Endothelial cell of umbilical vein (primary cell): ENCODE measurements at regions not wholly inside any gene's neighbourhood (a gene's known extent, or its start where the extent isn't known, plus 50 kb on each side); places are given as distances from the start of the nearest gene placed in this dataset.

Experiments
- BruUV-seq: library from RNA; stranded (reverse); fragments of 400-500 nt; replicated peaks from 2 replicates; lab custom pipeline; 2021; lab: Mats Ljungman, UMichigan
- CTCF ChIA-PET: fragments of 300-600, 350-600 bp; sonication (Branson Sonifier 250); formaldehyde crosslinking; loops from one replicate; lab custom pipeline; 2021; ENCODE audit warnings: antibody characterized with exemption, inconsistent platforms; lab: Charles Lee
- POLR2A ChIA-PET: fragments of 300-600, 350-600 bp; sonication (Branson Sonifier 250); formaldehyde crosslinking; loops from one replicate; lab custom pipeline; 2021; ENCODE audit warnings: antibody characterized with exemption, inconsistent platforms; lab: Charles Lee
- DNase-seq: peaks from one replicate; pipeline ENCODE4 v3.0.0-alpha.2; 2011; ENCODE audit warnings: low read depth, low spot score
- FAIRE-seq: peaks from 2 replicates; lab custom pipeline; 2011; peaks lifted over from hg19 to GRCh38; lab: Jason Lieb, UNC
- H2AFZ ChIP-seq: 2 replicates; pipeline ENCODE4 v1.6.0; 2012; ENCODE audit warnings: low read depth, low read length, control low read depth, inconsistent platforms
- H3K27ac ChIP-seq: 2 replicates; pipeline ENCODE4 v1.5.1; 2011; ENCODE audit warnings: low read depth, mild to moderate bottlenecking, control low read depth, low read length, moderate library complexity; ENCODE audit not compliant: insufficient read depth
- H3K27me3 ChIP-seq, 2 experiments: 2 replicates each; pipeline versions ENCODE4 v1.6.0 to v1.6.1; 2011; ENCODE audit warnings: low read length in 2 of 2, mixed read lengths in 1 of 2; ENCODE audit not compliant: control insufficient read depth in 2 of 2, insufficient read depth in 2 of 2
- H3K36me3 ChIP-seq, 2 experiments: 2 replicates in 1 of 2; 3 replicates in 1 of 2; pipeline ENCODE4 v1.5.1; 2011; ENCODE audit warnings: low read length in 2 of 2, mild to moderate bottlenecking in 1 of 2, moderate library complexity in 1 of 2; ENCODE audit not compliant: control insufficient read depth in 2 of 2, insufficient read depth in 2 of 2; ENCODE audit errors: extremely low read depth in 1 of 2
- H3K4me1 ChIP-seq: 3 replicates; pipeline ENCODE4 v1.5.1; 2011; ENCODE audit warnings: mild to moderate bottlenecking, low read length; ENCODE audit not compliant: control insufficient read depth, insufficient read depth; ENCODE audit errors: extremely low read depth
- H3K4me2 ChIP-seq: 2 replicates; pipeline ENCODE4 v1.6.1; 2011; ENCODE audit warnings: low read length, control low read depth, mixed read lengths; ENCODE audit not compliant: insufficient read depth
- H3K4me3 ChIP-seq, 3 experiments: fragments of 200-600 bp in 1 of 3; sonication (generic), shearing (Covaris generic) in 1 of 3; replicated peaks in 1 of 3; 2 replicates each; pipeline ENCODE4 v1.5.1; 2011 to 2016; ENCODE audit warnings: control low read depth in 3 of 3, low read length in 3 of 3, mild to moderate bottlenecking in 2 of 3, inconsistent platforms in 1 of 3, low read depth in 1 of 3, moderate library complexity in 1 of 3; ENCODE audit not compliant: insufficient read depth in 1 of 3
- H3K79me2 ChIP-seq: 2 replicates; pipeline ENCODE4 v1.6.0; 2012; ENCODE audit warnings: low read length, inconsistent platforms; ENCODE audit not compliant: control insufficient read depth, insufficient read depth
- H3K9ac ChIP-seq: replicated peaks from 2 replicates; pipeline ENCODE3; 2011; ENCODE audit warnings: low read length, control low read depth; ENCODE audit not compliant: insufficient read depth; ENCODE audit errors: extremely low read depth
- H3K9me1 ChIP-seq: replicated peaks from 3 replicates; pipeline ENCODE4 v1.6.0; 2011; ENCODE audit warnings: mild to moderate bottlenecking, low read length; ENCODE audit not compliant: control insufficient read depth, insufficient read depth; ENCODE audit errors: extremely low read depth
- H3K9me3 ChIP-seq: replicated peaks from 2 replicates; pipeline ENCODE4 v1.5.1; 2012; ENCODE audit warnings: low read length, inconsistent platforms; ENCODE audit not compliant: control insufficient read depth, insufficient read depth
- H4K20me1 ChIP-seq: replicated peaks from 2 replicates; pipeline ENCODE3; 2011; ENCODE audit warnings: mild to moderate bottlenecking, low read length; ENCODE audit not compliant: control insufficient read depth, insufficient read depth; ENCODE audit errors: extremely low read depth
- EZH2 ChIP-seq: IDR thresholded peaks from 2 replicates; pipeline ENCODE4 v1.6.1; 2012; ENCODE audit warnings: borderline replicate concordance, low read depth, mild to moderate bottlenecking, moderate library complexity, low read length, inconsistent platforms; ENCODE audit not compliant: severe bottlenecking
- FOS ChIP-seq: IDR thresholded peaks from 2 replicates; pipeline ENCODE4 v1.6.1; 2011; ENCODE audit warnings: mild to moderate bottlenecking, low read length, moderate library complexity, borderline replicate concordance; ENCODE audit not compliant: insufficient read depth
- GATA2 ChIP-seq: IDR thresholded peaks from 2 replicates; pipeline ENCODE4 v1.7.0; 2011; ENCODE audit warnings: low read depth, mild to moderate bottlenecking, moderate library complexity, mixed read lengths, low read length; ENCODE audit not compliant: insufficient read length, insufficient read depth
- JUN ChIP-seq: IDR thresholded peaks from 2 replicates; pipeline ENCODE4 v1.6.1; 2011; ENCODE audit warnings: borderline replicate concordance, low read depth; ENCODE audit not compliant: insufficient read length, insufficient read depth
- MYC ChIP-seq: IDR thresholded peaks from one replicate; pipeline ENCODE4 v1.6.1; 2011; ENCODE audit warnings: mild to moderate bottlenecking, low read depth, low read length
- POLR2A ChIP-seq: IDR thresholded peaks from 2 replicates; pipeline ENCODE4 v1.6.1; 2012; ENCODE audit warnings: low read depth, mild to moderate bottlenecking, control low read depth, low read length
- POLR2AphosphoS5 ChIP-seq: IDR thresholded peaks from 2 replicates; pipeline ENCODE4 v1.6.1; 2012; ENCODE audit warnings: low read depth, mild to moderate bottlenecking, control low read depth, low read length, moderate library complexity; ENCODE audit not compliant: insufficient read depth
- dilution Hi-C: fragments of 300-500 bp; cut with MboI; formaldehyde crosslinking; loops from one replicate; pipeline ENCODE4 v1.15.0; 2019; ENCODE audit warnings: low sequenced_read_pairs; ENCODE audit not compliant: extremely low pct_ligation_motif_present
- intact Hi-C: fragments of 100-400 bp; cut with micrococcal nuclease; formaldehyde crosslinking; loops from one replicate; pipeline ENCODE4 v1.10.0; 2022
- TF ChIP-seq, protein P1 (sequence below): IDR thresholded peaks from 2 replicates; pipeline ENCODE4 v1.6.1; 2011; ENCODE audit not compliant: insufficient read depth, insufficient read length
- TF ChIP-seq, protein P2 (sequence below), 2 donors: IDR thresholded peaks; 1 replicate in 1 of 2; 2 replicates in 1 of 2; pipeline ENCODE4 v1.5.1; 2011; ENCODE audit warnings: low read length in 2 of 2, mild to moderate bottlenecking in 2 of 2, moderate library complexity in 2 of 2, control low read depth in 1 of 2, inconsistent platforms in 1 of 2, low read depth in 1 of 2; ENCODE audit not compliant: insufficient read depth in 1 of 2; ENCODE audit errors: extremely low read depth in 1 of 2

DNA sequence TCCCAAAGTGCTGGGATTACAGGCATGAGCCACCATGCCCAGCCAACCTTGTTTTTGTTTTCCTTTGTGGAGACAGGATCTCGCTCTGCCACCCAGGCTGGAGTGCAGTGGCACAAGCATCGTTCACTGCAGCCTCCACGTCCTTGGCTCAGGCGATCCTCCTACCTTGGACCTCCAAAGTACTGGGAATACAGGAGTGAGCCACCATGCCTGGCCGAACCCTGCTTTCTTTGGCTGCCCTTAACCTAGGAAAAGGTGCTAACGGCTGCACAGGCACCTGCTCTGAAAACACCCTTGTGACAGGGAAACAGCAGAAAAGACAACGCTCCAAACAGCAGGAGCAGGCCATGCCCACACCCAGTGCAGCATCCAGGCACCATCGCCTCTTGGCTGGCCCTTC is 71.9 kb downstream of the OAT start:
- Histone ChIP-seq H3K4me3 (no peak overlapping the region), H4K20me1 (no peaks in the 10 kb centered on the region), H3K27me3 (no peaks in the 10 kb centered on the region), H3K4me2 (no peak overlapping the region), H3K36me3 (no peaks in the 10 kb centered on the region), H2AFZ (no peak overlapping the region), H3K9ac (no peak overlapping the region), H3K9me3 (no peaks in the 10 kb centered on the region), H3K27ac (no peak overlapping the region), H3K79me2 (no peaks in the 10 kb centered on the region), H3K9me1 (no peaks in the 10 kb centered on the region), H3K4me1 (no peaks in the 10 kb centered on the region)
- intact Hi-C loops (no loop called here), dilution Hi-C loops (no loop called here)
- POLR2A ChIA-PET = no interaction called here
- FAIRE-seq (no peak), DNase-seq (no peak)
- no TSS peak for BruUV-seq
- CTCF ChIA-PET = no interaction called here
- TF ChIP-seq EZH2 (no peak), JUN (no peak), FOS (no peak), POLR2A (no peak), GATA2 (no peak), POLR2AphosphoS5 (no peak), MYC (no peak)
- TF ChIP-seq, protein P1, sequence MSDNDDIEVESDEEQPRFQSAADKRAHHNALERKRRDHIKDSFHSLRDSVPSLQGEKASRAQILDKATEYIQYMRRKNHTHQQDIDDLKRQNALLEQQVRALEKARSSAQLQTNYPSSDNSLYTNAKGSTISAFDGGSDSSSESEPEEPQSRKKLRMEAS = no peak
- TF ChIP-seq, protein P2, sequence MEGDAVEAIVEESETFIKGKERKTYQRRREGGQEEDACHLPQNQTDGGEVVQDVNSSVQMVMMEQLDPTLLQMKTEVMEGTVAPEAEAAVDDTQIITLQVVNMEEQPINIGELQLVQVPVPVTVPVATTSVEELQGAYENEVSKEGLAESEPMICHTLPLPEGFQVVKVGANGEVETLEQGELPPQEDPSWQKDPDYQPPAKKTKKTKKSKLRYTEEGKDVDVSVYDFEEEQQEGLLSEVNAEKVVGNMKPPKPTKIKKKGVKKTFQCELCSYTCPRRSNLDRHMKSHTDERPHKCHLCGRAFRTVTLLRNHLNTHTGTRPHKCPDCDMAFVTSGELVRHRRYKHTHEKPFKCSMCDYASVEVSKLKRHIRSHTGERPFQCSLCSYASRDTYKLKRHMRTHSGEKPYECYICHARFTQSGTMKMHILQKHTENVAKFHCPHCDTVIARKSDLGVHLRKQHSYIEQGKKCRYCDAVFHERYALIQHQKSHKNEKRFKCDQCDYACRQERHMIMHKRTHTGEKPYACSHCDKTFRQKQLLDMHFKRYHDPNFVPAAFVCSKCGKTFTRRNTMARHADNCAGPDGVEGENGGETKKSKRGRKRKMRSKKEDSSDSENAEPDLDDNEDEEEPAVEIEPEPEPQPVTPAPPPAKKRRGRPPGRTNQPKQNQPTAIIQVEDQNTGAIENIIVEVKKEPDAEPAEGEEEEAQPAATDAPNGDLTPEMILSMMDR (IDR thresholded peaks at IDR 0.05; ENCODE audit: extremely low read depth in 1 of 2, insufficient read depth in 1 of 2, low read depth in 1 of 2, low read length in 2 of 2) = no peak
